ENCODE measurements at regions not wholly inside any gene's neighbourhood (a gene's known extent, or its start where the extent isn't known, plus 50 kb on each side); places are given as distances from the start of the nearest gene placed in this dataset.
"Not testable (repeated sequence)": the region's sequence is repeated elsewhere in the genome, so short reads cannot be mapped to it uniquely, and the experiment has no call there.

- no peak for DNase-seq (ENCODE audit: low spot score)
- 72% methylated on average over 2 of the region's 2 CpGs for WGBS
Observed at GRCh38 chr7:46054272-46054671, 133.2 kb upstream of the IGFBP3 start.

GRCh38 chr7:46047581-46047980, 126.5 kb upstream of the IGFBP3 start:
- DNase-seq (ENCODE audit: low spot score) = no peak
- H3K4me3 ChIP-seq = no peak overlapping the region
- no peaks in the 10 kb centered on the region for H3K9me3 ChIP-seq
- TF ChIP-seq CTCF (IDR thresholded peaks at IDR 0.05) (no peak), POLR2A (IDR thresholded peaks at IDR 0.05) (no peak), POLR2AphosphoS5 (IDR thresholded peaks at IDR 0.05) (no peak)
- H3K27me3 ChIP-seq (replicated peaks; ENCODE audit: insufficient read depth) = no peaks in the 10 kb centered on the region
- intact Hi-C loops (cut with DNase I) = no loop called here
- 92% methylated on average over 9 of the region's 9 CpGs for WGBS
- no peak overlapping the region for H3K27ac ChIP-seq
- H3K4me1 ChIP-seq (replicated peaks) = no peaks in the 10 kb centered on the region
- no peaks in the 10 kb centered on the region for H3K36me3 ChIP-seq

More at GRCh38 chr7:46054272-46054671, 133.2 kb upstream of the IGFBP3 start:
- no peaks in the 10 kb centered on the region for H3K9me3 ChIP-seq
- no peak overlapping the region for H3K27ac ChIP-seq
- intact Hi-C loops (cut with DNase I) = no loop called here
- H3K4me3 ChIP-seq = no peak overlapping the region
- H3K36me3 ChIP-seq = no peaks in the 10 kb centered on the region
- TF ChIP-seq POLR2A (IDR thresholded peaks at IDR 0.05) (no peak), CTCF (IDR thresholded peaks at IDR 0.05) (no peak), POLR2AphosphoS5 (IDR thresholded peaks at IDR 0.05) (no peak)
- no peaks in the 10 kb centered on the region for H3K4me1 ChIP-seq (replicated peaks)
- H3K27me3 ChIP-seq (replicated peaks; ENCODE audit: insufficient read depth) = no peaks in the 10 kb centered on the region

GRCh38 chr7:46043338-46043737, 122.3 kb upstream of the IGFBP3 start:
- H3K27me3 ChIP-seq (replicated peaks; ENCODE audit: insufficient read depth); H3K4me3 ChIP-seq; H3K9me3 ChIP-seq; intact Hi-C loops (cut with DNase I); H3K27ac ChIP-seq; H3K4me1 ChIP-seq (replicated peaks); DNase-seq (ENCODE audit: low spot score); H3K36me3 ChIP-seq: not testable (repeated sequence)
- WGBS = 50% methylated on average over 6 of the region's 6 CpGs

- intact Hi-C loops (cut with DNase I); H3K4me1 ChIP-seq (replicated peaks); H3K27me3 ChIP-seq (replicated peaks; ENCODE audit: insufficient read depth); H3K36me3 ChIP-seq; H3K4me3 ChIP-seq; H3K9me3 ChIP-seq; H3K27ac ChIP-seq; DNase-seq (ENCODE audit: low spot score): not testable (repeated sequence)
- 94% methylated on average over 1 of the region's 1 CpG for WGBS
Observed at GRCh38 chr7:46039813-46040212, 118.7 kb upstream of the IGFBP3 start.

GRCh38 chr7:46035166-46035565, 114.1 kb upstream of the IGFBP3 start:
- DNase-seq (ENCODE audit: low spot score) = no peak
- Histone ChIP-seq H3K36me3 (no peaks in the 10 kb centered on the region), H3K4me3 (no peak overlapping the region), H3K27me3 (replicated peaks; ENCODE audit: insufficient read depth) (no peaks in the 10 kb centered on the region), H3K27ac (no peak overlapping the region), H3K4me1 (replicated peaks) (no peaks in the 10 kb centered on the region), H3K9me3 (no peaks in the 10 kb centered on the region)
- intact Hi-C loops (cut with DNase I) = no loop called here
- no peak for TF ChIP-seq POLR2A (IDR thresholded peaks at IDR 0.05)
- WGBS = 88% methylated on average over 1 of the region's 1 CpG

- WGBS = 70% methylated on average over 5 of the region's 5 CpGs
- Histone ChIP-seq H3K27ac (no peak overlapping the region), H3K4me3 (no peak overlapping the region), H3K36me3 (no peaks in the 10 kb centered on the region), H3K27me3 (replicated peaks; ENCODE audit: insufficient read depth) (no peaks in the 10 kb centered on the region), H3K9me3 (no peaks in the 10 kb centered on the region), H3K4me1 (replicated peaks) (no peaks in the 10 kb centered on the region)
- DNase-seq (ENCODE audit: low spot score) = no peak
- TF ChIP-seq POLR2A (IDR thresholded peaks at IDR 0.05) (no peak), POLR2AphosphoS5 (IDR thresholded peaks at IDR 0.05) (no peak), CTCF (IDR thresholded peaks at IDR 0.05) (no peak)
- intact Hi-C loops (cut with DNase I) = no loop called here
Observed at GRCh38 chr7:46034056-46034768, 113.1 kb upstream of the IGFBP3 start.
